ENCODE measurements at regions not wholly inside any gene's neighbourhood (a gene's known extent, or its start where the extent isn't known, plus 50 kb on each side); places are given as distances from the start of the nearest gene placed in this dataset.
"Not testable (repeated sequence)": the region's sequence is repeated elsewhere in the genome, so short reads cannot be mapped to it uniquely, and the experiment has no call there.

- not testable (repeated sequence) for TF ChIP-seq MYNN (tag by site-specific recombination; IDR thresholded peaks at IDR 0.05; ENCODE audit: borderline replicate concordance); PRDM6 (tag by site-specific recombination; IDR thresholded peaks at IDR 0.05); YY1 (tag by site-specific recombination; IDR thresholded peaks at IDR 0.05); CTCF (tag by site-specific recombination; IDR thresholded peaks at IDR 0.05); ZNF707 (tag by site-specific recombination; IDR thresholded peaks at IDR 0.05); ZNF140 (tag by site-specific recombination; IDR thresholded peaks at IDR 0.05)
Measured at GRCh38 chr10:30162796-30163195, 103.4 kb upstream of the JCAD start.

Data from HEK293 (cell line).